HG02798 (cell line): ENCODE measurements at regions not wholly inside any gene's neighbourhood (a gene's known extent, or its start where the extent isn't known, plus 50 kb on each side); places are given as distances from the start of the nearest gene placed in this dataset.

Source experiments
- ATAC-seq: cut with Tn5 transposase; IDR thresholded peaks from one replicate; pipeline ENCODE4 v1.9.1; 2021; ENCODE audit warnings: mild to moderate bottlenecking; ENCODE audit not compliant: unreplicated experiment, poor library complexity

GRCh38 chr2:111219285-111219684 lies 98.6 kb downstream of the BCL2L11 start:
- peak; percentile 90 for ATAC-seq

DNA sequence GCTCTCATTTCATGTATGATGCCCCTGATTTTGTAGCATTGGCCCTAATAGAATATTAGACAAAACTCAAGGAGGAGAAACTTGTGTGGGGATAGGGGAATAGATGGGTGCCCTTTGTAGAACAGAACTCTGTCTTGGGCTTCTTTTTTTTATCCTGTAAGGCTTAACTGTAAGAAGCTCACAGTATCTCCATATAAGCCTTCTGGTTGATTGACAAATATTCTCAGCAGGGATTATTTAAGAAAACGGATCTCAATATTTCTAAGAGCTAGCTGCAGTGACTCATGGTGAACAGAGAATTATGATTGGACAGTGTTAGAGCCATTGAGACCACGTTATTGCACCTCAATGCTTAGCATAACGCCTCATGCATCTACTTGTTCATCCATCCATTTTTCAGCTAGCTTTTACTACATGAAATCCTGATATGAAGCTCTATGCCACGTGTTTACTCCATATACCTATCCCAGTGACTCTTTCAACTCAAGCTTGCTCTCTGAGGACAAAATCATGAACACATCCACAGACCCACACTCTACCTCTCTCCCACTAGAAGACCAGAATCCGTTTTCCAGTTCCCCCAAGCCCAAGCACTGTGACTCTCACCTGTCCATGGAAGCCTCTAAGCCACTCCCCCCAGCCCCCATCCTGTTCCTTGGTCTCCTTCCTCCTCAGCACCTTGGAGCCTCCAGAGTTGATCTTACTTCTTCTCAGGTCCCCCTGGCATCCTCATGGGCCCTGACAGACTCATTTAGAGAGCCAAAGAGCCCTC lies 99.2 kb downstream of the BCL2L11 start:
- no peak for ATAC-seq

DNA sequence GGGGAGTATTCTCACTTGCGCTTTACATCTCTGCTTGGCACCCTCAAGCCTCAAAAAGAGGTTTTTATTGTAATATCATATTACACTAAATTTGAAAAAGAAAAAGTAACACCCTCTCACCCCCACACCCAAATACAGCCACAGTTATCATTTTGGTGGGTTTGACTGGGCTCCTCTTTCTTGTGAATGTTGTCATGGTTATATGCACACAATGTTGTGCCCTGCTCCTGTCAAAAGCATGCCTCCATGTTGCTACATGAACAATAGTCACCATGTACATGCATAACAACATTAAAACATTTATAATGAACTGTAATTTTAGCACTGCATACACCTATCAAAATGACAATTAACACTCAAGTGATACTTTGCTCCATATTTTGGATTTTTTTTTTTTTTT lies 100.2 kb downstream of the BCL2L11 start:
- ATAC-seq: no peak

- no peak for ATAC-seq
Measured at GRCh38 chr2:111221701-111222100, 101.0 kb downstream of the BCL2L11 start.

DNA sequence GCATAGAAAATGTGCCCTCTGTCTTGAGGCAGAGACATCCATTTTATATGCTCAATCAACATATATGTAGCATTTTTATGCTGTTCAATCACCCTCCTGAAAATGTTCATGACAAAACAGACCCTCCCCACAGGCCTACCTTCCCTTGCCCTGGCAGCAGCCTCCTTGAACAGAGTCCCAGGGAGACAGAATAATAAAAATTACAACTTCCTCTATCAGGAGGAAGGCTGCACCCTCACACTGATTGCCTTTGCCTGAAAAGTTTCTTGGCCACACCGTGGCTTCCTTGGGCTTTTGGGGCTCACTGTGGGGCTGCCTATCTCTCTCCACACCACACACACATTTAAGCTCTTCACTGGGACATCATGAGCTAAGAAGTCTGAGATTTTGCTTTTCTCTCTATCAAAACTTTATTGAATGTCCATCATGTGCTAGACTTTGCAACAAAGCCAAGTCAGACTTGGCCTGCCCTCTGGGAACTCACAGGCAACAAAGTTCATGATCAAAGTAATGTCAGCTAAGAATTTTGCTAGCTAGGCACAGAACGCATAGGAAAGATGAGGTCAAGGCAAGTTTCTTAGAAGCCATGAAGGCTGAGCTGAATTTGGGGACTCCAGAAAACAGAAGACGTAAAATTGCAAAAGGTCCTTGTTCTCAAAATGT lies 101.6 kb downstream of the BCL2L11 start:
- ATAC-seq: no peak

DNA sequence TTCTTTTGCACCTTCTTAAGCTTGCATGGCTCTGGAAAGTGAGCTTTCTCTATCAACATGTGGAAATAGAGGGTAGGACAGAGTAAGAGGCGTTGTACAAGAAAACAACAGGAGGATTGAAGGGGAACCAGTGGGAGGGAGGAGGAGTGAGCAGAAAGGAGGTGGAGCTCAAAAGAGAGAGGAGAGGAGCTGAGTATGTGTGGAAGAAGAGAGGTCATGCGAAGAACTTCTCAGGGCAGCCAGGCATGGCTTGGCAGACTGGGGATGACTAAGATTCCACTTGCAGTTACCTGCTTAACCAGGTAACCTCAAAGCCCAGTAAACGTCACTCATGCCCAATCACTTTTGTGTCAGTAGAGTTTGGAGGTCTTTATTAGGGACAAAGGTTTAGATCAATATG lies 105.1 kb downstream of the BCL2L11 start:
- ATAC-seq: no peak

DNA sequence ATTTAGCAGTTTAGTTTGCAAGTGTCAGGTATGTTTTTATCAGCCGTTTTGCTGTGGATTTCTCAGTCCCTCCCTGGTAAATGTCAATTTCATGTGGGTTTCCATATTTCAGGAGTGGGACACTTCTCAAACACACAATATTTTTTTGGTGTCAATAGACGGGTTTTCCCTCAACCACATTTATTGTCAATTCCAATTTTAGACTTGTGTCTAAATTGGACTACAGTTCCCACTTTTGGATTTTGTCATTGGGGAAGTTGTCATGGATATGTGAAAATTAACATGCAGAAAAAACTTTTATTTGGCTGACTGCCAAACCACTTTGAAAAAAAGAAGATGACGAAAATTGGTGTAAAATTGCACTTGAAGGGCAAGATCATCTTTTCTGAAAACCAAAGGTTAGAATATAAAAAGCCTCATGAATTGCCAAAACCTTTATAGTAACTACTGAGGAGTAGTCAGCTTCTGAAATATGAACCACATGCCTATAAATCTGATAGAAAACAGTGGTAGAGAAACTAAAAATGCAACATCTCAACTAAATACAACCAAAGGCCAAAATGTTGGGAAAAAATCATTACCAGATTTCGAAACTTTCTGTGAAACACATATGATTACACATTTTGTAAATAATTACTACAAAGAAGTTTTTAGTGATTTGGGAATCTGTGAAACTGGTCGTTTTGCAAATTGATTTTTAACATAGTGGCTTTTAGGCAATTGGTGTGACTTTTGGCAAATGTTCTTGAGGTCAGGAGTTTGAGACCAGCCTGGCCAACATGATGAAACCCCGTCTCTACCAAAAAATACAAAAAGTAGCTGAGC lies 106.4 kb downstream of the BCL2L11 start:
- ATAC-seq: no peak

DNA sequence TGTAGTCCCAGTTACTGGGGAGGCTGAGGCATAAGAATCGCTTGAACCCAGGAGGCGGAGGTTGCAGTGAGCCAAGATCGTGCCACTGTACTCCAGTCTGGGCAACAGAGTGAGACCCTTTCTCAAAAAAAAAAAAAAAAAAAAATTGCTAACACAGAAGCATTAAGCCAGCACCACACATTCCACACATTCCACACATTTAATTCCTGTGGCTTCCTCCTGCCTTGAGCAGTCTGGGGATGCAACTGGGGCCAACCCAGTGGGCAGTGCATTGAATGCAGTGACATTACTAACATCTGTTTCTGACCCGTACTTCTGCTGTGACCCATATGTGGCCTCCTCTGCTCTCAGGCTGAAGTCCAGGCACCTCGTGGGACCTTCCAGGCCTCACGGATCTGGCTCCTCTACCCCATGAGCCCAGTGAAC lies 107.0 kb downstream of the BCL2L11 start:
- ATAC-seq: no peak

GRCh38 chr2:111231532-111232252 lies 111.0 kb downstream of the BCL2L11 start:
- no peak for ATAC-seq

- no peak for ATAC-seq
Measured at GRCh38 chr2:111235192-111236015, 114.7 kb downstream of the BCL2L11 start.

DNA sequence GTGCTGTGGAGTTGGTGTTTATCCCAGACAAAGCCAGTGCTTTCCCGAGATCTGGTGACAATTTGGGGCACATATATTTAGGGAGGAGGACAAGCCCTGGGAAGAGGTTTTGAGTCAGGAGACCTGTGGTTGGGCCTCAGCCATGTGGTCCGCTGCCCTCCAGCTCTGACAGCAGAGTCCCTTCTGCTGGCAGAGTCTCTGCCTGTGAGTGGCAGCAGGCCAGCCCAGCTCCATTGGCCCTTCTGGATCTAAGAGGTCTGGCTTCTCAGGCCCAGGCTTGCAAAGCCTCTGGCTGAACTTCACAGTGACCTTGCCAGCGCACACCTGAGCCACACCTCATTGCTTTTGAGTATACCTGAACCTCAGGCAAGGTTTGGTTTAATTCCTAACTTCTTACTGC lies 115.3 kb downstream of the BCL2L11 start:
- no peak for ATAC-seq

- ATAC-seq: no peak
Measured at GRCh38 chr2:111238296-111238695, 117.6 kb downstream of the BCL2L11 start.

GRCh38 chr2:111239107-111239506 lies 118.4 kb downstream of the BCL2L11 start:
- peak; percentile 99 for ATAC-seq

- no peak for ATAC-seq
Measured at GRCh38 chr2:111239581-111240249, 119.0 kb downstream of the BCL2L11 start.

- no peak for ATAC-seq
Measured at GRCh38 chr2:111243295-111243694, 122.6 kb downstream of the BCL2L11 start.

DNA sequence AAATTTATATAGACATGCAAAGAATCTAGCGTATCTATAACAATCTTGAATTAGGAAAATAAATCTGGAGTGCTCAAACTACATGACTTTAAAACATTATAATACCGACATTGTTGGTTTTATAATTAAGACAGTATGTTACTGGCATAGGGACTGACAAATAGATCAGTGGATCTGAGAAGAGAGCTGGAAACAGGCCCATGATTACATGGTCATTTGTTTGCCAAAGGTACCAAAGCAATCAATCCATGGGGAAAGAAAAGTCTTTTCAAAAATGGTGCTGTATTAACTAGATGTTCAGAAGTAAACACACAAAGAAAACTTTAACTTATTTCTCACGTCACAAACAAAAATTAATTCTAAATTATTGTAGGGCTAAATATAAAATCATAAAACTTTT lies 124.2 kb downstream of the BCL2L11 start:
- no peak for ATAC-seq

DNA sequence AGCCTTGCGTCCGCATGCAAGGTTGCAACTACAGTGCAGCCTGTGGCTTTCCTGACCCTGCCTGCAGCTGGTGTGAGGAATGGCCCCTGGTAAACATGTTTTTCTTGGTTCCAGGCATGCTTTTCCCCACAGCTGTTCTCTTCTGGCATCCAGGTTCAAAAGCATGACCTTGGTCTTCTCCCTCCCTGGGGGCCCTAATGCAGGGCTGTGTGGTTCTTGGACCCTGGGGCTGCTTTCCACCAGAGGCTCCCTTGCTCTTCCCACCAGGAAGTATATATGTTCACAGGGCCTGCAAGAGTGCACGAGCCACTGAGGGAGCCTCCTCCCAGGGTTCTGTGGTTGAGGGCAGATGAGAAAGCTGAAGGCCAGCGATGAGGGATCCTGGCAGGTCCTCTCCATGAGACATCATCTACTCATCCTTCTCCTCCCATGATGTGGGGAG lies 125.9 kb downstream of the BCL2L11 start:
- ATAC-seq: no peak

GRCh38 chr2:111247491-111247890 lies 126.8 kb downstream of the BCL2L11 start:
- no peak for ATAC-seq

DNA sequence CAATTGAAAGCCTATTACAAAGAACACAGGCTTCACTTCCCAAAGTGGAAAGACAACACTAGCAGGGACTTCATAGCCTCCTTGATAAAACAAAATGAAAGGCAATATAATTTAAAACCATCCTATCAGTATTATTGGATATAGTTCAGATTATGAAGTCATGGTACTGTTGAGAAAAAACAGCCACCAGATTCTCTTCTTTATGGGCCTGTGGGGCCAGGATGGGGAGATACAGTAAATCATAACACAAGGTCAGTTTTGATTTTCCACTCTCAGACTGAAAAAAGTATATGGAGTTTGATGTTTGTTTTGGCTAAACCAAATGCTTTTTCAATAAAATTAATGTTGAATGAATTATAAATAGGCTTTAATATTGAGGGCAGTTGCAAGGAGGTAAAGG lies 129.1 kb downstream of the BCL2L11 start:
- ATAC-seq: no peak
